Fibroblast of mammary gland (primary cell): ENCODE measurements at regions not wholly inside any gene's neighbourhood (a gene's known extent, or its start where the extent isn't known, plus 50 kb on each side); places are given as distances from the start of the nearest gene placed in this dataset.

Experiments
- DNase-seq: peaks from one replicate; pipeline ENCODE4 v3.0.0-alpha.2; 2010; ENCODE audit warnings: low read depth
- H3K4me3 ChIP-seq: 2 replicates; pipeline ENCODE4 v1.5.1; 2011; ENCODE audit warnings: low read depth, mild to moderate bottlenecking, low read length, moderate library complexity; ENCODE audit not compliant: control insufficient read depth
- CTCF ChIP-seq: conservative IDR thresholded peaks from 2 replicates; pipeline ENCODE4 v1.5.1; 2011; ENCODE audit warnings: low read depth, low read length, inconsistent platforms; ENCODE audit not compliant: control insufficient read depth, insufficient read depth

- DNase-seq, result peak; percentile 22
- no peak overlapping the region for H3K4me3 ChIP-seq
Measured at GRCh38 chr5:73302797-73303147, 129.8 kb downstream of the TMEM174 start.

GRCh38 chr5:73301208-73301901, 128.4 kb downstream of the TMEM174 start:
- H3K4me3 ChIP-seq, result no peak overlapping the region
- no peak for DNase-seq
- TF ChIP-seq CTCF, result no peak

More at GRCh38 chr5:73302797-73303147, 129.8 kb downstream of the TMEM174 start:
- no peak for TF ChIP-seq CTCF

GRCh38 chr5:73300337-73301207, 127.6 kb downstream of the TMEM174 start:
- DNase-seq, result no peak
- no peak for TF ChIP-seq CTCF
- no peak overlapping the region for H3K4me3 ChIP-seq

- DNase-seq, result no peak
- no peak overlapping the region for H3K4me3 ChIP-seq
- no peak for TF ChIP-seq CTCF
Measured at GRCh38 chr5:73299665-73300336, 126.8 kb downstream of the TMEM174 start.

- no peak for TF ChIP-seq CTCF
- no peak for DNase-seq
- no peak overlapping the region for H3K4me3 ChIP-seq
Measured at GRCh38 chr5:73298772-73299630, 126.0 kb downstream of the TMEM174 start.

GRCh38 chr5:73298251-73298771, 125.3 kb downstream of the TMEM174 start:
- TF ChIP-seq CTCF, result no peak
- no peak for DNase-seq
- H3K4me3 ChIP-seq, result no peak overlapping the region
